ENCODE measurements at regions not wholly inside any gene's neighbourhood (a gene's known extent, or its start where the extent isn't known, plus 50 kb on each side); places are given as distances from the start of the nearest gene placed in this dataset.
A peak's percentile ranks its signal among the peaks of the same experiment; 100 is the strongest.

DNA sequence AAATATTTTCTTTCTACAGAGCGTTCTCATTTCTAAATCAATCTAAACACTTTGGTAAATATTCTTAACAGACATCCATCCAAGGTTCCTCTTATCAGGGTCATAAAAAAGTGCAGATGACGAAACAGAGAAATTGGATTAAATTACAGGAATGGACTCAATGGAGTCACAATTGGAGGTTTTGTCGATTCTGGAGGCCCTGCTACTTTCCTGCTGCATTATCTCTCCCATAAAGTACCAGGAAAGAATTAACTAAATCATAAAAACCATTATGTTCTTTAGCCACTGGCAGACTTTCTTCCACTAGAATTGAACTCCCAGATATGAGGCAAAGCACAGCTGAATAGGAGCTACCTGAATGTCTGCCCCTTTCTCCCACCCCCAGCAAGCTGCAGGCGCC is 610.6 kb downstream of the HDGFL1 start:
- DNase-seq (ENCODE audit: low read depth, low spot score): no peak
- TF ChIP-seq CTCF (IDR thresholded peaks at IDR 0.05; ENCODE audit: insufficient read depth, low read length, missing control alignments): no peak
- POLR2A ChIA-PET: no interaction called here
- no peak overlapping the region for H3K4me3 ChIP-seq (ENCODE audit: low read depth, low read length)
- CTCF ChIA-PET: interaction anchor here (0.6 kb wide), 1 partner anchor 322 kb away, joined by 3 read pairs; no protein-coding TSS in a partner anchor

DNA sequence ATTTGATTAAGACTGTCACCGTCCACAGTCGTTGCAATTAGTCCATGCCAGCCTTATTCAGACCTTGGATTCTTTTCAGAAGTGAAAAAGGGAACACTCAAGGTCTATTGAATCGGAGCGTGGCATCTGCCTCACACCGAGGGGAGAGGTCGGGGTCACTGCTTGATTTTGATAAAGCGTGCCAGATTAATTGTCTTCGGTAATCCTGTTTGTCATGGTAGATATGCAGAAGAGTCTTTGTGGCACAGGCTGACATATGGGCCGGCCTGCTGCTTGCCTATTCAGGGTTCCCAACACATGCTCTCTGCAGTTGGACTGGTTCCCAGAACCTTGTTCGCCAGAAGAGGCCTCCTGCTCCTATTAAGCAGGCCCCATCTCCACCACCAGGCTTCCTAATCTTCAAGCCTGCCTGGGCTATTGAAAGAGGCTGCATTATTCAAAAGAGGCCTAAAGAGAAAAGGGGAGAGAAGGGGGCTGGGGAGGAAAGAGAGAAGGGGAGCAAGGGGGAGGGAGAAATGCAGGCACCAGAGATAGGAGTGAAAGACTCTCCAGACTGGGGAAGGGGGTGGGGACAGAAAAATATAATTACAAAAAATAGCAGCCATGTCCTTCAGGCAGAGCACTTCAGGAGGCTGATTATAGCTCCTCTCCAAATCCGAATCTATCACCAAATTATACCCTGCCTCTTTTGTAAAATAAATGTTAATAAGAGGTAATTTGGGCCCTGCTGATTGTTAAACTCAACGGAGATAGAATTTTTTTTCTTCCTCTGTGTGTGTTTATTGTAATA is 611.3 kb downstream of the HDGFL1 start:
- TF ChIP-seq CTCF (IDR thresholded peaks at IDR 0.05; ENCODE audit: insufficient read depth, low read length, missing control alignments): no peak
- ChIA-PET POLR2A (no interaction called here), CTCF (interaction anchor here (0.6 kb wide), 1 partner anchor 323 kb away, joined by 3 read pairs; no protein-coding TSS in a partner anchor)
- H3K4me3 ChIP-seq (ENCODE audit: low read depth, low read length): no peak overlapping the region
- peak; percentile 59 for DNase-seq (ENCODE audit: low read depth, low spot score)

DNA sequence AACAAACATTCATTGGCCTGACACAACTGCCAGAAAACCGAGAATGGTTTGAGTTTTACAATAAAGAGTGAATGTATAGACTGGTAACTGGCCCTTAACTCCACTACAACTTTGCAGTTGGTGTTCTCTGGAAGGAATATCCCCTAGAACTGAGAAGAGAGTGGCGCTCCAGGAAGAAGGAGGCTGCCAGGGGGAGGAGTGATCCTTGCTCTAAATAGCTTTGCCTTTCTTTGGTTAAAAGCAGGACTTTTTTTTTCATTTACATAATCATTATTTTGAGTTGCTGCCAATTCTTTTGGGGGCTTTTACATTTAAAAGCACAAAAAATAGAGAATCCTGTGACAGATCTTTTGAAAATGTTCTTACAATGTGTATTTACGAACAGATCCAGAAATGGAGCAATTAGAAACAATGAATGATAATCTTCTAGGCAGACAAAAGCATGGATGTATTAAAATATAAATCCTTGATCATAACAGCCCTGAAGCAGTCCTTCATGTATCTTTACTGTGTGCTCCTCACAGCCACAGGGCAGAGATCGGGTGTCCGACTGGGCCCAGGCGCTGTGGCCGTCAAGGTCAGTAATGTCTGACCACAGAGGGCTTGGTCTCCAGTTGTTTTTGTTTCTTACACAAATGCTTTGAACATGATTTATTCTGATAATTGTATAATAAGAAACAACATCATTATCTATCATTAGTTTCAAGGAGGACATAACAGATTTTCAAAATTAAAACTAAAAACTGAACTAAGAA is 612.2 kb downstream of the HDGFL1 start:
- no peak for DNase-seq (ENCODE audit: low read depth, low spot score)
- no peak overlapping the region for H3K4me3 ChIP-seq (ENCODE audit: low read depth, low read length)
- POLR2A ChIA-PET: no interaction called here
- TF ChIP-seq CTCF (IDR thresholded peaks at IDR 0.05; ENCODE audit: insufficient read depth, low read length, missing control alignments): no peak
- CTCF ChIA-PET: no interaction called here

- CTCF ChIA-PET: no interaction called here
- H3K4me3 ChIP-seq (ENCODE audit: low read depth, low read length): no peak overlapping the region
- POLR2A ChIA-PET: no interaction called here
Observed at GRCh38 chr6:23183846-23184245, 614.5 kb downstream of the HDGFL1 start.

GRCh38 chr6:23184351-23184750 is 615.0 kb downstream of the HDGFL1 start:
- POLR2A ChIA-PET: no interaction called here
- no peak for DNase-seq (ENCODE audit: low read depth, low spot score)
- no peak overlapping the region for H3K4me3 ChIP-seq (ENCODE audit: low read depth, low read length)
- no peak for TF ChIP-seq CTCF (IDR thresholded peaks at IDR 0.05; ENCODE audit: insufficient read depth, low read length, missing control alignments)
- CTCF ChIA-PET: no interaction called here

More at GRCh38 chr6:23183846-23184245, 614.5 kb downstream of the HDGFL1 start:
- TF ChIP-seq CTCF (IDR thresholded peaks at IDR 0.05; ENCODE audit: insufficient read depth, low read length, missing control alignments): no peak
- no peak for DNase-seq (ENCODE audit: low read depth, low spot score)

DNA sequence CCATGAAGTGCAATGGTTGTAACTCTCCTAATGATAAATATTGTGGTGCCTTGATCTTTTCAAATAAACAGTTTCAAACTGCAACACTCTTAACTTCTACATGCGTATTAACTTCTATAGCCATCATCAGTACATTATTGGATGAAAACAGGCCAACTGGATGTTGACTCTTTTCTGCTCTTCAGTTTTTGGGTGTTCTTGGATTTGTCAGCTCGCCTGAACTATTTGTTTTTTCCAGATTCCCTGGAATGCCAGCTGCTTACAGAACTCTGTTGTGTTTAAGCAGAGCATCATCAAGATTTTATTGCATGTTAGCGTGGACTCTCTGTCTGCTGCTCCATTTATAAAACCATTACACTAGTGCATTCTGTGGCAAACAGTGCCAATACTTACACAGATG is 626.1 kb downstream of the HDGFL1 start:
- ChIA-PET CTCF (interaction anchor here (0.5 kb wide), 1 partner anchor 39 kb away, joined by 3 read pairs; no protein-coding TSS in a partner anchor), POLR2A (no interaction called here)
- H3K4me3 ChIP-seq (ENCODE audit: low read depth, low read length): no peak overlapping the region
- TF ChIP-seq CTCF (IDR thresholded peaks at IDR 0.05; ENCODE audit: insufficient read depth, low read length, missing control alignments): no peak
- DNase-seq (ENCODE audit: low read depth, low spot score): no peak
